ENCODE measurements at regions not wholly inside any gene's neighbourhood (a gene's known extent, or its start where the extent isn't known, plus 50 kb on each side); places are given as distances from the start of the nearest gene placed in this dataset.

GRCh38 chrX:45783002-45783401 lies 582.3 kb upstream of the DIPK2B start:
- in situ Hi-C loops (cut with HindIII; ENCODE audit: low pct_unique_long_range_greater_than_20kb, low sequenced_read_pairs) = no loop called here
- DNase-seq (ENCODE audit: low read depth, low spot score) = no peak
- no peak for ATAC-seq
- no TSS peak for BruUV-seq (replicated peaks)
- H3K4me3 ChIP-seq (ENCODE audit: low read depth in 2 of 2, low read length in 2 of 2) = no peak overlapping the region
- H3K27ac ChIP-seq (ENCODE audit: low read length) = no peak overlapping the region
- peaks cover 20% of the 10 kb centered on the region for H3K4me1 ChIP-seq (ENCODE audit: control insufficient read depth, insufficient read depth, low read length)
- CTCF ChIA-PET = no interaction called here
- H3K9me3 ChIP-seq (ENCODE audit: control insufficient read depth, insufficient read depth, low read depth, low read length) = no peaks in the 10 kb centered on the region
- intact Hi-C loops (cut with micrococcal nuclease; ENCODE audit: unreplicated experiment) = no loop called here
- no peaks in the 10 kb centered on the region for H3K27me3 ChIP-seq (ENCODE audit: control insufficient read depth, insufficient read depth, low read length)
- no peak for TF ChIP-seq REST (IDR thresholded peaks at IDR 0.05; ENCODE audit: insufficient read depth in 1 of 2, low read depth in 2 of 2, low read length in 1 of 2)
- TF ChIP-seq CTCF (IDR thresholded peaks at IDR 0.05) = no peak
- TF ChIP-seq TCF7L2 (IDR thresholded peaks at IDR 0.05; ENCODE audit: low read depth, low read length) = no peak
- no peak for TF ChIP-seq SIN3A (IDR thresholded peaks at IDR 0.05; ENCODE audit: borderline replicate concordance, insufficient read depth, low read depth, low read length)
- no peak for TF ChIP-seq POLR2AphosphoS5 (IDR thresholded peaks at IDR 0.05; ENCODE audit: low read depth, low read length)
- POLR2A ChIA-PET = no interaction called here
- H3K36me3 ChIP-seq (ENCODE audit: control insufficient read depth, insufficient read depth, low read length) = no peaks in the 10 kb centered on the region

- ATAC-seq (peak; percentile 83), DNase-seq (ENCODE audit: low read depth, low spot score) (no peak)
- intact Hi-C loops (cut with micrococcal nuclease; ENCODE audit: unreplicated experiment) (no loop called here), in situ Hi-C loops (cut with HindIII; ENCODE audit: low pct_unique_long_range_greater_than_20kb, low sequenced_read_pairs) (no loop called here)
- ChIA-PET CTCF (interaction anchor here (0.6 kb wide), 1 partner anchor 56 kb away, joined by 6 read pairs; no protein-coding TSS in a partner anchor), POLR2A (no interaction called here)
- no TSS peak for BruUV-seq (replicated peaks)
- H3K27ac ChIP-seq (ENCODE audit: low read length) = 0 out of 2 replicates have a peak overlapping the region, but pooled peaks have one; percentile 17
- no peak overlapping the region for H3K4me3 ChIP-seq (ENCODE audit: low read depth in 2 of 2, low read length in 2 of 2)
- TF ChIP-seq SIN3A (IDR thresholded peaks at IDR 0.05; ENCODE audit: borderline replicate concordance, insufficient read depth, low read depth, low read length) = no peak
- peak; percentile 56 for TF ChIP-seq CTCF (IDR thresholded peaks at IDR 0.05)
- H3K27me3 ChIP-seq (ENCODE audit: control insufficient read depth, insufficient read depth, low read length) = no peaks in the 10 kb centered on the region
- no peaks in the 10 kb centered on the region for H3K36me3 ChIP-seq (ENCODE audit: control insufficient read depth, insufficient read depth, low read length)
- peaks cover 23% of the 10 kb centered on the region for H3K4me1 ChIP-seq (ENCODE audit: control insufficient read depth, insufficient read depth, low read length)
- H3K9me3 ChIP-seq (ENCODE audit: control insufficient read depth, insufficient read depth, low read depth, low read length) = no peaks in the 10 kb centered on the region
Observed at GRCh38 chrX:45781901-45782553, 581.4 kb upstream of the DIPK2B start.

Measured in Panc1 (cell line).